ENCODE measurements at regions not wholly inside any gene's neighbourhood (a gene's known extent, or its start where the extent isn't known, plus 50 kb on each side); places are given as distances from the start of the nearest gene placed in this dataset.

DNA sequence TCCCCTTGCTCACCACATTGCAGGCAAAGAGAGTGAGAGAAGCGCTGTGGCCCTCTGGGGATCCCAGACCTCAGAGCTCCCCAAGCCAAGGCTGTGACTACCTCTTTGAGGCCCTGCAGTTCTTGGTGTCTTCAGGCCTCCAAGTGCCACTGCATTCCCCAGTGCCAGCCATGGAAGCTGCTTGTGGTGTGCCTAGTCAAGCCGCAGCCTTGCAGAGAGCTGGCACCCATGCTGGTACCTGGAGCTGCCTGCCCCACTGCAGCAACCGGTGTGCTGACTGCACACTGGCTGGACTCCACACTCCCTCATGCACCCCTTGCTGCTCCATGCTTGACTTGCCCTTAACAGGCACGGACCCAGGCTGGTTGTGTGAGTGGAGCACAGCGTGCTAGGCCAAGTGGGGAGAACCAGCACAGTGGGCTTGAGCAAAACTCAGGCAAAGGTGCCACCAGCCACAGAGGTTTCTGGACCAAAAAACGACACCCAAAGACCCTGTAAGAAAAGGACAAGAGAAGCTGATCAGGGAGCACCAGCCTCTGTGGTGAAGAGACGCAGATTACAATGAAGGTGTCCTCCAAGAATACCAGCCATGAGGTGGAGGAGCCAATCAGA is 113.5 kb upstream of the TMEM18 start:
- no peak for DNase-seq

- DNase-seq: no peak
Measured at GRCh38 chr2:790081-790480, 112.9 kb upstream of the TMEM18 start.

DNA sequence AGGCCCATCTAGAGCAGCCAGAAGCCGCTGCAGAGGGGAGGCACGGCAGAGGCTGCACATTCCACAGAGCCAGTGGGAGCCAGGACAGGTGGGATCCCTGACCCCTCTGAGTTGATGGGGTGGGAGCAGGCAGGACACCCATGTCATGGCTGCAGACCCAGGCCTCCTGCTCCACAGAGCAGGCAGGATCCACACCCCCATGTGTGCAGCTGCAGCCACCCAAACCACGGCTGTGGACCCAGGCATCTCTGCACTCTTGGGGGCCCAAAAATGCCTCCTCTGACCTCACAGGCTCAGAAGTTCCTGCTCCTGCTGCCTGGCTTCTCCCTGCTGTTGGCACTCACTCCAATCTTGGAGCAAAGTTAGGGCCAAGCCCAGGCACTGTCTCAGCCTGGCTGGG is 112.3 kb upstream of the TMEM18 start:
- DNase-seq: no peak

- no peak for DNase-seq
Measured at GRCh38 chr2:788227-789032, 111.2 kb upstream of the TMEM18 start.

- no peak for DNase-seq
Measured at GRCh38 chr2:784753-785152, 107.5 kb upstream of the TMEM18 start.

DNA sequence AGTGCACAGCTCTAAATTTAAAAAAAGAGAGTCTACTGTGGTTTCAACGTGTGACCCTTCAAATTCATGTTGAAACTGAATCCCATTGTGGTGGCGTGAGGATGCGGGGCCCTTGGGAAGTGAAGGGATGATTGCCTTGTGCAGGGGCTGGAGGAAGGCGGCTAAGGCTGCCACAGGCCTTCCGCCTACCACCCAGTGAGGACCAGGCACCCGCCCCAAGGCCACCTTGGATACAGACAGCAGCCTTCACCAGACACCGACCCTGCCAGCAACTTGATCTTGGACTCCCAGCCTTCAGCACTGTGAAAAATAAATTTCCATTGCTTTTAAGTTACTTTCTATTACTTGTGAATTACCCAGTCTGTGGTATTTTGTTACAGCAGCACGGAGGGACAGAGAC is 103.4 kb upstream of the TMEM18 start:
- DNase-seq: no peak

- no peak for DNase-seq
Measured at GRCh38 chr2:780002-780401, 102.8 kb upstream of the TMEM18 start.

GRCh38 chr2:778731-779350 is 101.6 kb upstream of the TMEM18 start:
- DNase-seq: no peak

GRCh38 chr2:777546-777945 is 100.3 kb upstream of the TMEM18 start:
- DNase-seq: no peak

- DNase-seq: no peak
Measured at GRCh38 chr2:777051-777450, 99.8 kb upstream of the TMEM18 start.

DNA sequence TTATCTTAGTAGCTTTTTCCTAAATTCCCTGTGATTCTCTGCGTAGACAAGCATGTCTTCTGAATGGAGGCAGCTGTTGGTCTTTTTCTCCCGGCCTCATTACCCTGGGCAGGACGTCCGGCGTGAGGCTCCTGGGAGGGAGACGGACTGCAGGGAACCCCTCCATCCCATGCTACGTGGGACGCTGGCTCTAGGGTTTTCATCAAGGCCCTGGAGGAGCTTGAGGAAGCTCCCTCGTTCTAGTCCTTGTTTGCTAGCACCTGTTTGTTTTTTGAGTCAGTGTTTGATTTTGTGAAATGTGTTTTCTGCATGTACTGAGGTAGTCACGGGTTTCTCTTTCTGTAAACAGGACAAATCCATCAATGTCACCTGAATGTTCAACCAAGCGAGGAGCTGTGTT is 99.3 kb upstream of the TMEM18 start:
- no peak for DNase-seq

- DNase-seq: no peak
Measured at GRCh38 chr2:776038-776437, 98.8 kb upstream of the TMEM18 start.

DNA sequence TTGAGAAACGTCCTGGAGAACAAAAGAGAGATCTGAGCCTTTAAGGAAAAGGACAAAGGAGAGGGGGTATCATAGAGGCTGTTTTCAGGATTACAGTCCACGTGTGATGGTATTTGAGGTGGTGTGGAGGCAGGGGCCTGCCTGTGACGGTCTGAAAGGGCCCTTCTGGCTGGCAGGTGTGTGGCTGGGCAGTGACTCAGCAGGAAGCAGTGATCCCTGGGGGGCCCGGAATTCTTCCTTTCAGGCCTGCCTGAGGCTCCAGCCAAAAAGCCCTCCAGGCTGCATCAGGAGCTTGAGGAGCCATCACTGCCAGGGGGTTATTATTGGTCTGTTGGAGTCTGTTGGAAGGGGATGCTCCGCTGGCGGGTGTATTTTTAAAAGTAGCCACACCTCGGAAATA is 97.2 kb upstream of the TMEM18 start:
- DNase-seq: no peak

DNA sequence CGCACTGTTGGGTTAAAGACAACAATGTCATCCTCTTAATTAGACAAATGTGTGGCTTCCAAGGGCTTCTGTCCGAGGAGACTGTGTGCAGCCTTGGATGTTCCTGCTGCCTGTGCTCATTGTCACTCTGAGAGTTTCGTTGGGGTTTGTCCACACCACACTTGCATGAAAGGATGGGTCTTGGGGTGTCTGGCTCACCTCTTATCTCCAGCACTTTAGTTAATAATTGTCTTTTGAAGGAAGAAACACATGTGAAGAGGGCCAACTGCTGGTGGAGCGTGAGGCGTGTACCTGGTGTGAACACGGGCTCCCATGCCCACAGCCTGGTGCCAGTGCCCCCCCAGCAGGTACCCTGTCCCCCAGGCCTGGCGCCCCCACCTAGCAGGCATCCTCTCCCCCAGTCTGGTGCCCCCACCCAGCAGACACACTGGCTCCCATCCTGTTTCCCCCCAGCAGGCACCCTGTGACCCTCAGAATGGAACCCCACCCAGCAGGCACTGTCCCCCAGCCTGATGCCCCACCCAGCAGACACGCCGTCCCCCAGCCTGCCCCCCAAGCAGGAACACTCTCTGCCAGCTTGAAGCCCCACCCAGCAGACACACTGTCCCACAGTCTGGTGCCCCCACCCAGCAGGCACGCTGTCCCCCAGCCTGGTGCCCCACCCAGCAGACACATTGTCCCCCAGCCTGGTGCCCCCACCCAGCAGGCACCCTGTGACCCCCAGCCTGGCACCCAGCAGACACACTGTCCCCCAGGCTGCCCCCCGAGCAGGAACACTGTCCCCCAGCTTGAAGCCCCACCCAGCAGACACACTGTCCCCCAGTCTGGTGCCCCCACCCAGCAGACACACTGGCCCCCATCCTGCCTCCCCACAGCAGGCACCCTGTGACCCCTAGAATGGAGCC is 96.3 kb upstream of the TMEM18 start:
- no peak for DNase-seq

- no peak for DNase-seq
Measured at GRCh38 chr2:771538-771937, 94.3 kb upstream of the TMEM18 start.

- no peak for DNase-seq
Measured at GRCh38 chr2:770776-771175, 93.6 kb upstream of the TMEM18 start.

DNA sequence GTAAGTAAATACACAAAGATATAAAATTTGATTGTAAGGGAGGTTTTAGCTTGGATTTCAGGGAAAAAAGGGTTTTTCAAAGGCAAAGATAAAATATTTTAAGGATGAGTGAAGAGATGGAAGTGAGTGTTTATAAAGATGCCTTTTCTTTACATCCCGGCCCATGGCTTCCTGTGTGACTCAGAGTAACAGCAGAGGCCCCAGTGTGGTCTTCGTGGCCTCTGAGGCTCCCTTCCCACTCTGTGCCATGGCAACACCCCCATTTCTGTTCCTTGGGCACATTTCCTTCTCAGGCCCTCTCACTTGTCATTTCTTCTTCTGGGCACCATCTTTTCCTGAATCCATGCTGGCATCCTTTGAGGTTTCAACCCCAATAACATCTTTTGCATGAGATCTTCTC is 92.6 kb upstream of the TMEM18 start:
- no peak for DNase-seq

- DNase-seq: no peak
Measured at GRCh38 chr2:768451-768850, 91.2 kb upstream of the TMEM18 start.

DNA sequence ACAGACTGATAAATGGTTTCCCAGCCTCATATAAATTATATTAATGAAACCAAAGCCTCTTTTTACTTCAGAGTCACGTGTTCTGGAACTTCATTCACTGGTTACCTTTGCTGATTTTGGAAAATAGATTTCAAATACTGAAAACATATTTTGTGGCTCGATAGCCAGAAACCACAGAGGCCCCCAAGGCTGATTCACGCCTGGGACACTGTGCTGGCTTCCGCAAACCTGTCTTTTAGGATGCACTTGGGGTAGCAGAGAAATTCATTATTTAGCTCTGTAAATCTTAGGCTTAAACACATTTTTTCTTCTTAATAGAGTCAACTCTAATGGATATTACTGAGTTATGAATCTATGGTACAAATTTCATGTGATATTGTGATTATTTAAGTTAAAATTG is 90.7 kb upstream of the TMEM18 start:
- no peak for DNase-seq

GRCh38 chr2:767440-767839 is 90.2 kb upstream of the TMEM18 start:
- DNase-seq: no peak

DNA sequence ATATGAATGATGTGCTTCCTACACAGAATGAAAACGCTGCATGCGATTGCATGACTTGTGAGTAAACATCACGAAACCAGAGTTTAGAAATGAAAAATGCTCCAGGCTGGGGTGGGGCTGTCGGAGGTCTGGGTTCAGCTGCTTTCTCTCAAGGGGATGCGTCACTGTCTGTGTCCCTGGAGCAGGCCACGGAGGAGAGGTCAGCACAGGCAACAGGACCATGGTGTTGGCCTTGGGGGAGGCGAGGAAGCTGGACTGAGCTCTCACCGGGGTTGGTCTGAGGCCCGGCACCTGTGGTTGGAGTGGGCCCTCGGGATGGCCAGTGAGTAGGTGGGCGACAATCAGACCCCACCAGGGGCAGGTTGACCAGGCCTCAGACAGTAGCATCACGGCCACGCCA is 89.0 kb upstream of the TMEM18 start:
- DNase-seq: no peak

DNA sequence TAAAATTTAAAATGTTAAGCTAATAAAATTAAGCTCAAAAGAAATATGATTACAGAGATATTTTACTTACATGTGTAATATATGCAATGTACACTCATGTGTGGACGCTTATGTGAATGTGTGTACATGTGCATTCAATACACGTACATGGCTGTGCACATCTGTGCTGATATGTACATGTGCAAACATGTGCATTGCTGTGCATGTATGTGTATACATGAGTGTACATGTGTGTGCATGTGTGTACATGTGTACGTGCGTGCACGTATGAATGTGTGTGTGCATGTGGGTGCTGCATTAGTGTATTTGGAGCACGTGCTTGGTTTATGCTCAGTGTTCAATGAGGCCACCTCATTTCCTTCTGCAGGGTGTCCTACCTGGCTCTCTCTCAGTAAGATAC is 88.2 kb upstream of the TMEM18 start:
- no peak for DNase-seq

Data from nucleus accumbens (tissue), 56 donors.